ENCODE measurements at regions not wholly inside any gene's neighbourhood (a gene's known extent, or its start where the extent isn't known, plus 50 kb on each side); places are given as distances from the start of the nearest gene placed in this dataset.
"Not testable (repeated sequence)": the region's sequence is repeated elsewhere in the genome, so short reads cannot be mapped to it uniquely, and the experiment has no call there.

- DNase-seq (ENCODE audit: low spot score) = no peak
Measured at GRCh38 chr5:101362067-101362466, 459.0 kb upstream of the ST8SIA4 start.

GRCh38 chr5:101346906-101347305 lies 443.8 kb upstream of the ST8SIA4 start:
- no peak for DNase-seq (ENCODE audit: low spot score)

- no peak for DNase-seq (ENCODE audit: low spot score)
Measured at GRCh38 chr5:101346447-101346846, 443.4 kb upstream of the ST8SIA4 start.

GRCh38 chr5:101338226-101338625 lies 435.1 kb upstream of the ST8SIA4 start:
- no peak for DNase-seq (ENCODE audit: low spot score)

GRCh38 chr5:101327816-101328215 lies 424.7 kb upstream of the ST8SIA4 start:
- DNase-seq (ENCODE audit: low spot score) = no peak

- DNase-seq (ENCODE audit: low spot score) = no peak
Measured at GRCh38 chr5:101326766-101327165, 423.7 kb upstream of the ST8SIA4 start.

- not testable (repeated sequence) for DNase-seq (ENCODE audit: low spot score)
Measured at GRCh38 chr5:101316401-101316800, 413.3 kb upstream of the ST8SIA4 start.

GRCh38 chr5:101306391-101307137 lies 403.5 kb upstream of the ST8SIA4 start:
- DNase-seq (ENCODE audit: low spot score) = no peak

GRCh38 chr5:101296477-101296876 lies 393.4 kb upstream of the ST8SIA4 start:
- DNase-seq (ENCODE audit: low spot score) = no peak

- DNase-seq (ENCODE audit: low spot score) = no peak
Measured at GRCh38 chr5:101292199-101292598, 389.1 kb upstream of the ST8SIA4 start.

GRCh38 chr5:101290761-101291160 lies 387.7 kb upstream of the ST8SIA4 start:
- DNase-seq (ENCODE audit: low spot score) = not testable (repeated sequence)

- DNase-seq (ENCODE audit: low spot score) = no peak
Measured at GRCh38 chr5:101288633-101289032, 385.6 kb upstream of the ST8SIA4 start.

GRCh38 chr5:101284736-101285375 lies 381.8 kb upstream of the ST8SIA4 start:
- no peak for DNase-seq (ENCODE audit: low spot score)

GRCh38 chr5:101283938-101284337 lies 380.9 kb upstream of the ST8SIA4 start:
- not testable (repeated sequence) for DNase-seq (ENCODE audit: low spot score)

- no peak for DNase-seq (ENCODE audit: low spot score)
Measured at GRCh38 chr5:101278917-101279316, 375.8 kb upstream of the ST8SIA4 start.

- DNase-seq (ENCODE audit: low spot score) = no peak
Measured at GRCh38 chr5:101278011-101278687, 375.1 kb upstream of the ST8SIA4 start.

- no peak for DNase-seq (ENCODE audit: low spot score)
Measured at GRCh38 chr5:101271945-101272344, 368.9 kb upstream of the ST8SIA4 start.

GRCh38 chr5:101271416-101271815 lies 368.3 kb upstream of the ST8SIA4 start:
- DNase-seq (ENCODE audit: low spot score) = no peak

GRCh38 chr5:101260857-101261256 lies 357.8 kb upstream of the ST8SIA4 start:
- DNase-seq (ENCODE audit: low spot score) = no peak

- DNase-seq (ENCODE audit: low spot score) = no peak
Measured at GRCh38 chr5:101253096-101253495, 350.0 kb upstream of the ST8SIA4 start.

GRCh38 chr5:101244621-101245020 lies 341.5 kb upstream of the ST8SIA4 start:
- no peak for DNase-seq (ENCODE audit: low spot score)

GRCh38 chr5:101212942-101213514 lies 309.9 kb upstream of the ST8SIA4 start:
- no peak for DNase-seq (ENCODE audit: low spot score)

GRCh38 chr5:101206534-101206933 lies 303.5 kb upstream of the ST8SIA4 start:
- no peak for DNase-seq (ENCODE audit: low spot score)

All from kidney capillary endothelial cell (primary cell).